ENCODE measurements at regions not wholly inside any gene's neighbourhood (a gene's known extent, or its start where the extent isn't known, plus 50 kb on each side); places are given as distances from the start of the nearest gene placed in this dataset.

DNA sequence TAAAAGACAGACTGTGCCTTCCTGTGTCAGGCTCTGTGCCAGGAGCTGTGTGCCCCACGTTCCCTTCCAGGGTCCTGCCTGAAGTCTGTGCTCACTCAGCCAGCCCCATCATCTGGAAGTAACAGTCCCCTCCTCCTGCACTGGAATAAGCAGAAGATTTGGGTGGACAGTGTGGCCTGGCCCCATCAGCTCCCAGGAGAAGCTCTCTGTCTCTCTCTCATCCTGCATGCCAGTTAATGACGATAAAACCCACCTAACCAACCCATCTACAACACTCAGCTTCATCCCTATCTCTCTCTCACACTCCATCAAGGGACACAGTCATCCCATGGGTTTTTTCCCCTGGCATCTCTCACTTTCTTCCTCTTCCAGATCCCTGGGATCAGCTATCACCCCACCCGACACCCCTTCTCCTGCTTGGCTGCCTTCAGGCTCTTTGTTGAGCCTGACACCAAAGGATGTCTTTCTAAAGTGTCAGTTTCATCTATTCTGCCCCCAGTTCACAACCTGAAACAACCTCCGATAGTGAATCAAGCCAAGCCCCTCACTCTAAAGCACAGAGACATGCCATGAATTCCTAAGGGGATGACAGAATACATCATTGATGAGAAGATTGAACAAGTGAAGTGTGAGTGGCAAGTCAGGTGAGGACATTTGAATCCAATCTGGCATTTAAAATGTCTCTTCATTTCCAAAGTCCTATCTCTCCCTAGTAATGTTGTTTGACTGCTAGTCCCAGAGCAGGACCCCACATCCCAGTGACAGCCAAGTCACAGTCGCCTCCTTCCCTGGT, 91.4 kb upstream of the TOP3B start:
- TF ChIP-seq, protein P1, sequence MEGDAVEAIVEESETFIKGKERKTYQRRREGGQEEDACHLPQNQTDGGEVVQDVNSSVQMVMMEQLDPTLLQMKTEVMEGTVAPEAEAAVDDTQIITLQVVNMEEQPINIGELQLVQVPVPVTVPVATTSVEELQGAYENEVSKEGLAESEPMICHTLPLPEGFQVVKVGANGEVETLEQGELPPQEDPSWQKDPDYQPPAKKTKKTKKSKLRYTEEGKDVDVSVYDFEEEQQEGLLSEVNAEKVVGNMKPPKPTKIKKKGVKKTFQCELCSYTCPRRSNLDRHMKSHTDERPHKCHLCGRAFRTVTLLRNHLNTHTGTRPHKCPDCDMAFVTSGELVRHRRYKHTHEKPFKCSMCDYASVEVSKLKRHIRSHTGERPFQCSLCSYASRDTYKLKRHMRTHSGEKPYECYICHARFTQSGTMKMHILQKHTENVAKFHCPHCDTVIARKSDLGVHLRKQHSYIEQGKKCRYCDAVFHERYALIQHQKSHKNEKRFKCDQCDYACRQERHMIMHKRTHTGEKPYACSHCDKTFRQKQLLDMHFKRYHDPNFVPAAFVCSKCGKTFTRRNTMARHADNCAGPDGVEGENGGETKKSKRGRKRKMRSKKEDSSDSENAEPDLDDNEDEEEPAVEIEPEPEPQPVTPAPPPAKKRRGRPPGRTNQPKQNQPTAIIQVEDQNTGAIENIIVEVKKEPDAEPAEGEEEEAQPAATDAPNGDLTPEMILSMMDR (IDR thresholded peaks at IDR 0.05), result no peak
- TF ChIP-seq POLR2A (IDR thresholded peaks at IDR 0.05), result no peak
